ENCODE measurements at regions not wholly inside any gene's neighbourhood (a gene's known extent, or its start where the extent isn't known, plus 50 kb on each side); places are given as distances from the start of the nearest gene placed in this dataset.

DNA sequence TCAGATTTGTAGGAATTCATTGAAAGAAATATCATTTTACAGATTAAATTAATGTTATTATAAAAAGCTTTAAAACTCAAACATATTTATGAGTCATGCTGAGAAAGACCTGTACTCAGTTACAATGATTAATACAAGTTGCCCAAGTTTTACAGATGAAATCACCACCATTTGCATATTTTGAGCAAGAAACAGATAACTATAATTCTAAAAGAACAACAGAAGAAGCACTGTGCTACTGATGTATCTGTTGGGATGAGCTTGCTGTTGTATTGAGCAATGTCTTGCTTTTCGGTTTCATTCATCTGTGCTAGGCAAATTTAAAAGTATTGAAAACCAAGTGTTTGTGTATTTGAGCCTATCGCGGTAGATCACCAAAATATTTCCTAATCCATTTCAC lies 1589.1 kb upstream of the ZEB2 start:
- H3K27me3 ChIP-seq (ENCODE audit: control insufficient read depth in 1 of 2, insufficient read depth in 2 of 2, low read length in 2 of 2) = no peaks in the 10 kb centered on the region
- H3K9me3 ChIP-seq (ENCODE audit: control insufficient read depth in 1 of 2, insufficient read depth in 1 of 2, low read length in 2 of 2) = no peaks in the 10 kb centered on the region
- no peak overlapping the region for H3K27ac ChIP-seq (ENCODE audit: low read depth in 1 of 2, low read length in 2 of 2)
- Mint-ChIP-seq H3K27me3 (no peaks in the 10 kb centered on the region), H3K9me3 (peaks cover 2% of the 10 kb centered on the region), H3K36me3 (ENCODE audit: low read depth) (no peaks in the 10 kb centered on the region), H3K4me3 (no peak overlapping the region), H3K27ac (no peak overlapping the region), H3K4me1 (ENCODE audit: low read depth) (no peaks in the 10 kb centered on the region)
- no peak overlapping the region for H3K4me3 ChIP-seq (ENCODE audit: low read length)
- no peaks in the 10 kb centered on the region for H3K36me3 ChIP-seq (ENCODE audit: insufficient read depth, low read length)
- intact Hi-C loops (cut with DNase I, micrococcal nuclease) = no loop called here
- POLR2A ChIA-PET = no interaction called here
- TF ChIP-seq, protein P1, sequence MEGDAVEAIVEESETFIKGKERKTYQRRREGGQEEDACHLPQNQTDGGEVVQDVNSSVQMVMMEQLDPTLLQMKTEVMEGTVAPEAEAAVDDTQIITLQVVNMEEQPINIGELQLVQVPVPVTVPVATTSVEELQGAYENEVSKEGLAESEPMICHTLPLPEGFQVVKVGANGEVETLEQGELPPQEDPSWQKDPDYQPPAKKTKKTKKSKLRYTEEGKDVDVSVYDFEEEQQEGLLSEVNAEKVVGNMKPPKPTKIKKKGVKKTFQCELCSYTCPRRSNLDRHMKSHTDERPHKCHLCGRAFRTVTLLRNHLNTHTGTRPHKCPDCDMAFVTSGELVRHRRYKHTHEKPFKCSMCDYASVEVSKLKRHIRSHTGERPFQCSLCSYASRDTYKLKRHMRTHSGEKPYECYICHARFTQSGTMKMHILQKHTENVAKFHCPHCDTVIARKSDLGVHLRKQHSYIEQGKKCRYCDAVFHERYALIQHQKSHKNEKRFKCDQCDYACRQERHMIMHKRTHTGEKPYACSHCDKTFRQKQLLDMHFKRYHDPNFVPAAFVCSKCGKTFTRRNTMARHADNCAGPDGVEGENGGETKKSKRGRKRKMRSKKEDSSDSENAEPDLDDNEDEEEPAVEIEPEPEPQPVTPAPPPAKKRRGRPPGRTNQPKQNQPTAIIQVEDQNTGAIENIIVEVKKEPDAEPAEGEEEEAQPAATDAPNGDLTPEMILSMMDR (IDR thresholded peaks at IDR 0.05) = no peak
- H3K4me1 ChIP-seq (ENCODE audit: insufficient read depth, low read length) = no peaks in the 10 kb centered on the region
- DNase-seq (no peak), ATAC-seq (ENCODE audit: poor library complexity) (no peak)
- CTCF ChIA-PET = no interaction called here

DNA sequence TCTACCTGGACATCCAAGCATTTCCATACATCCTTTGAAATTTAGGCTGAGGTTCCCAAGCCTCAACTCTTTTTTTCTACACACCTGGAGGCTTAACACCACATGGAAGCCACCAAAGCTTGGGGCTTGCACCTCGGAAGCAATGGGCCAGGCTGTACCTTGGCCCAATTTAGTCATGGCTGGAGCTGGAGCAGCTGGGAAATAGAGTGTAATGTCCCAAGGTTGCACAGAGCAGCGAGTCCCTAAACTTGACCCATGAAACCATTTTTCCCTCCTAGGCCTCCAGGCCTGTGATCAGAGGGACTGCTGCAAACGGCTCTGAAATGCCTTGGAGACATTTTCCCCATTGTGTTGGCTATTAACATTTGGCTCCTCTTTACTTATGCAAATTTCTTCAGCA lies 1574.3 kb upstream of the ZEB2 start:
- intact Hi-C loops (cut with DNase I, micrococcal nuclease) = no loop called here
- ChIA-PET CTCF (interaction anchor here (1.7 kb wide), 1 partner anchor 30 kb away, joined by 4 read pairs; no protein-coding TSS in a partner anchor), POLR2A (no interaction called here)
- H3K27ac ChIP-seq (ENCODE audit: low read depth in 1 of 2, low read length in 2 of 2) = no peak overlapping the region
- H3K27me3 ChIP-seq (ENCODE audit: control insufficient read depth in 1 of 2, insufficient read depth in 2 of 2, low read length in 2 of 2) = no peaks in the 10 kb centered on the region
- H3K27me3 Mint-ChIP-seq = no peaks in the 10 kb centered on the region
- no peaks in the 10 kb centered on the region for H3K36me3 Mint-ChIP-seq (ENCODE audit: low read depth)
- H3K9me3 Mint-ChIP-seq = peaks cover 24% of the 10 kb centered on the region
- H3K4me1 ChIP-seq (ENCODE audit: insufficient read depth, low read length) = no peaks in the 10 kb centered on the region
- no peak overlapping the region for H3K4me3 ChIP-seq (ENCODE audit: low read length)
- ATAC-seq (ENCODE audit: poor library complexity) = no peak
- DNase-seq = no peak
- no peak overlapping the region for H3K4me3 Mint-ChIP-seq
- H3K4me1 Mint-ChIP-seq (ENCODE audit: low read depth) = no peaks in the 10 kb centered on the region
- H3K9me3 ChIP-seq (ENCODE audit: control insufficient read depth in 1 of 2, insufficient read depth in 1 of 2, low read length in 2 of 2) = peaks cover 7% of the 10 kb centered on the region in 2 experiments
- TF ChIP-seq, protein P1 (IDR thresholded peaks at IDR 0.05) = no peak
- H3K36me3 ChIP-seq (ENCODE audit: insufficient read depth, low read length) = no peaks in the 10 kb centered on the region
- no peak overlapping the region for H3K27ac Mint-ChIP-seq

DNA sequence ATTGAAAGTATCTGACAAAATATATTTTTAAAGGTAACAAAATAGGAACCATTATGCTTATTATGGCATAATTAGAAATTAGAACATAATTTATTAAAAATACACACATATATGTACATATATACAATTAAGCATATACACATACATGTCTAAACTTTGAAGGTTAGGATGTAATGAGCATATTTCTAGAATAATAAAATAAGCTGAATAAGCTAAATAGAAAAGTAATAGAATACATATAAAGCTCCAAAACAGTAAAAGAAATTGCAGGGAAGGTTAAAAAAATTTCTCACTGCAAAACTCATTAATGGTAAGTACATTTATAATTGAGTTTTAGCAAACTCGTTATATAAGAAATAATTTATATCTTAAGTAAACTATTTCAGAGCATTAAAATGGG lies 1561.5 kb upstream of the ZEB2 start:
- Mint-ChIP-seq H3K4me1 (ENCODE audit: low read depth) (no peaks in the 10 kb centered on the region), H3K4me3 (no peak overlapping the region), H3K27me3 (no peaks in the 10 kb centered on the region), H3K9me3 (peaks cover 7% of the 10 kb centered on the region), H3K36me3 (ENCODE audit: low read depth) (no peaks in the 10 kb centered on the region), H3K27ac (no peak overlapping the region)
- Histone ChIP-seq H3K9me3 (ENCODE audit: control insufficient read depth in 1 of 2, insufficient read depth in 1 of 2, low read length in 2 of 2) (peaks cover 0 to 4% of the 10 kb centered on the region in 2 experiments), H3K4me3 (ENCODE audit: low read length) (no peak overlapping the region), H3K27ac (ENCODE audit: low read depth in 1 of 2, low read length in 2 of 2) (no peak overlapping the region), H3K27me3 (ENCODE audit: control insufficient read depth in 1 of 2, insufficient read depth in 2 of 2, low read length in 2 of 2) (no peaks in the 10 kb centered on the region), H3K4me1 (ENCODE audit: insufficient read depth, low read length) (no peaks in the 10 kb centered on the region), H3K36me3 (ENCODE audit: insufficient read depth, low read length) (no peaks in the 10 kb centered on the region)
- ChIA-PET CTCF (no interaction called here), POLR2A (no interaction called here)
- ATAC-seq (ENCODE audit: poor library complexity) = no peak
- intact Hi-C loops (cut with DNase I, micrococcal nuclease) = no loop called here
- DNase-seq = no peak
- TF ChIP-seq, protein P1 (IDR thresholded peaks at IDR 0.05) = no peak
